GM13976 (cell line): ENCODE measurements at regions not wholly inside any gene's neighbourhood (a gene's known extent, or its start where the extent isn't known, plus 50 kb on each side); places are given as distances from the start of the nearest gene placed in this dataset.

Experiments used
- DNase-seq: peaks from one replicate; pipeline ENCODE4 v3.0.0; 2012; ENCODE audit warnings: low spot score
- CTCF ChIP-seq: IDR thresholded peaks from 2 replicates; pipeline ENCODE4 v1.5.1; 2012; ENCODE audit warnings: borderline replicate concordance, mild to moderate bottlenecking; ENCODE audit not compliant: insufficient read depth; ENCODE audit errors: extremely low read depth, missing control alignments, control extremely low read depth
- in situ Hi-C: fragments of 300-500 bp; cut with MboI; formaldehyde crosslinking; loops from one replicate; pipeline ENCODE4 v1.12.0; 2022; ENCODE audit warnings: low sequenced_read_pairs, mixed read lengths, inconsistent platforms; ENCODE audit not compliant: unreplicated experiment

DNA sequence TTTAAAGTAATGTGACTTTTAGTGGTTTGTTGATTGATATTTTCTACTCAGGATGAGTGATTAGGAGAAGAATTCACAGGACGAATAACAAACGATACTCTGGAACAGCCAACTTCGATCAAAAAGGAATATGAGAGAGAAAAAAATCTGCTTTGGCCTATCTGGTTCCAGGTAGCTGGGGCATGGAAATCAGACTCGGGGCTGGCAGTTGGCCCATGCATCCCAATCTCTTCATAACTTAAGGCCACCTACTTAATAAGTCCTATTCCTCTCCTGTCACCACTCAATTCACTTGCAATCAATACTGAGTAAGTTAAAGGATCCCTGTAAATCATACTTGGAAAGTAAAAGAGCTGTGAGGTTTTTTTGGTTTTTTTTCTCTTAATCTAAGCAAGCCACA lies 1116.2 kb downstream of the SORCS3 start:
- in situ Hi-C loops, result no loop called here
- TF ChIP-seq CTCF, result no peak

GRCh38 chr10:105756386-105756785 lies 1115.3 kb downstream of the SORCS3 start:
- in situ Hi-C loops, result no loop called here
- no peak for TF ChIP-seq CTCF
- DNase-seq, result no peak

More for the DNA sequence above, 1116.2 kb downstream of the SORCS3 start:
- DNase-seq, result no peak

GRCh38 chr10:105751688-105752087 lies 1110.6 kb downstream of the SORCS3 start:
- in situ Hi-C loops, result no loop called here
- no peak for TF ChIP-seq CTCF
- no peak for DNase-seq

DNA sequence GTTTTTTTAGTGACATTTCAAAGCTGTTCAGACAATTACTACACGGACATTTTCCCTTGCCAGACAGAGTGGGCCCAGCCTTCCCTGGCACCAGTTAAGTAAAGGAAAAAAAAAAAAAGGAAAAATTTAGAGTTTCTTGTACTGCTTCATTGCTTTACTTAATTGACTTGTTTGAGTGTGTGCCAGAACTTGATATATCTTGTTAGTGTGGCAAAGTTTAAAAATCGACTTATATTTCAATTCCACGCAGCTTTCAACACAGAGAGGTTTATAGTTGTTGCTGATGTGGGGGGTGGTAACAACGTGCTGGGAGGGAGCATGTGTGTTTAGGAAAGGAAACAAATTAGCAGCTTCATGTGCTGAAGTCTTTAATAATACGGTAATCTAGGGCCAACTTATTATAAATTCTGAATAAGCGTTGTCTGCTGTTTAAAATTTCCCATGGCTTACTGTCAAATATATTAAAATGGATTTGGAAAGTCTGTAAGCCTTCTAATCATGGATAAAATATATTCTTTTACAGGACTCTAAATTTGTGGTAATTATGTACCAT lies 1104.6 kb downstream of the SORCS3 start:
- TF ChIP-seq CTCF, result no peak
- in situ Hi-C loops, result no loop called here
- DNase-seq, result no peak

DNA sequence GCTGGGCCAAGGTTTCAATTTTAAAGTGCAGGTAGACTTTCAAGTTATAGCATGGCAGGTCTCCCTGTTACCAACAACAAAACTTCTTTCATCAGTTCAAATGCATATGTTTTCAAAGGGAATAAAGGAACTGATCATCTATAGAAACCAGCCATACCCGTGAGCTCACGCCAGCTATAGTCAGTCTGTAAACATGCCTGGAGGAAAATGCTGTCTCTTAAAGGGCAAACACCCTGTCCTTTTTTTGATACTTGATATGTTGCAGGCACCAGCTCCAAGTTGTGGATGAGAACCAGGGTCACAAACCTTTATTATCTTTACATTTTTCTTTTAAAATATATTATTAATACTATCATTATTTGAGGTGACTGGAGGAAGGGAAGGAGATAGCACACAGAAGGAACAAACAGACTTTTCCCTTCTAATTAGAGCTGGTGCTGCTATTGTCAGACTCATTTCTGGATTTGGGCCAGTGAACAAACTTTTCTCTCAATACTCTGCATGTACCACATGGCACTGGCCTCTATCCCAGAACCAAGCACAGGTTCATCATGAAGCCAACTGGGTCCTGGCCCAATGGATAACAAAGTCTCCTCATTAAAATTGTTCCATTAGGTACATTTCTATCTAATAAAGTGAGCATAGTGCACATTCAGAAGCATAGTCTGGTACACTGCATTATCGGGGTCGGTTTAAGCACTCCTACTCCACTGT lies 1102.4 kb downstream of the SORCS3 start:
- no peak for TF ChIP-seq CTCF
- no peak for DNase-seq
- in situ Hi-C loops, result no loop called here

- no peak for DNase-seq
- no peak for TF ChIP-seq CTCF
- in situ Hi-C loops, result no loop called here
Measured at GRCh38 chr10:105742923-105743322, 1101.8 kb downstream of the SORCS3 start.
